LNCaP clone FGC (cell line): ENCODE measurements at regions not wholly inside any gene's neighbourhood (a gene's known extent, or its start where the extent isn't known, plus 50 kb on each side); places are given as distances from the start of the nearest gene placed in this dataset.
A peak's percentile ranks its signal among the peaks of the same experiment; 100 is the strongest.
"Not testable (repeated sequence)": the region's sequence is repeated elsewhere in the genome, so short reads cannot be mapped to it uniquely, and the experiment has no call there.

Experiments
- DNase-seq: peaks from one replicate; pipeline ENCODE4 v3.0.0-alpha.2; 2011; ENCODE audit warnings: low read depth
- H3K4me3 ChIP-seq: 2 replicates; pipeline ENCODE4 v1.5.1; 2011; ENCODE audit warnings: mild to moderate bottlenecking, low read depth, low read length, control low read depth
- CTCF ChIP-seq: IDR thresholded peaks from 2 replicates; pipeline ENCODE4 v1.5.1; 2012; ENCODE audit warnings: mild to moderate bottlenecking; ENCODE audit not compliant: control insufficient read depth, insufficient read depth; ENCODE audit errors: extremely low read depth

- DNase-seq, H3K4me3 ChIP-seq: not testable (repeated sequence)
These were observed 60.0 kb upstream of the GPC3 start for GRCh38 chrX:134045372-134045771.

GRCh38 chrX:134067107-134067506, 81.7 kb upstream of the GPC3 start:
- DNase-seq, H3K4me3 ChIP-seq: not testable (repeated sequence)

- DNase-seq: not testable (repeated sequence)
These were observed 86.5 kb upstream of the GPC3 start for GRCh38 chrX:134071899-134072298.

GRCh38 chrX:134073341-134073740, 87.9 kb upstream of the GPC3 start:
- no peak for DNase-seq

More at GRCh38 chrX:134071899-134072298, 86.5 kb upstream of the GPC3 start:
- H3K4me3 ChIP-seq: not testable (repeated sequence)

GRCh38 chrX:134074151-134074550, 88.8 kb upstream of the GPC3 start:
- TF ChIP-seq CTCF: no peak
- H3K4me3 ChIP-seq: no peak overlapping the region
- DNase-seq: peak; percentile 3

More at GRCh38 chrX:134073341-134073740, 87.9 kb upstream of the GPC3 start:
- H3K4me3 ChIP-seq: no peak overlapping the region
- no peak for TF ChIP-seq CTCF

GRCh38 chrX:134075894-134076718, 90.7 kb upstream of the GPC3 start:
- no peak overlapping the region for H3K4me3 ChIP-seq
- no peak for DNase-seq
- no peak for TF ChIP-seq CTCF

- no peak for DNase-seq
- TF ChIP-seq CTCF: no peak
- H3K4me3 ChIP-seq: no peak overlapping the region
These were observed 110.0 kb upstream of the GPC3 start for GRCh38 chrX:134095366-134095765.

GRCh38 chrX:134101636-134102035, 116.2 kb upstream of the GPC3 start:
- DNase-seq: no peak
- TF ChIP-seq CTCF: no peak
- no peak overlapping the region for H3K4me3 ChIP-seq
